HG02678 (cell line): ENCODE measurements at regions not wholly inside any gene's neighbourhood (a gene's known extent, or its start where the extent isn't known, plus 50 kb on each side); places are given as distances from the start of the nearest gene placed in this dataset.

ENCODE experiments used
- ATAC-seq: cut with Tn5 transposase; IDR thresholded peaks from one replicate; pipeline ENCODE4 v1.9.1; 2021; ENCODE audit warnings: mild to moderate bottlenecking, moderate library complexity; ENCODE audit not compliant: unreplicated experiment

DNA sequence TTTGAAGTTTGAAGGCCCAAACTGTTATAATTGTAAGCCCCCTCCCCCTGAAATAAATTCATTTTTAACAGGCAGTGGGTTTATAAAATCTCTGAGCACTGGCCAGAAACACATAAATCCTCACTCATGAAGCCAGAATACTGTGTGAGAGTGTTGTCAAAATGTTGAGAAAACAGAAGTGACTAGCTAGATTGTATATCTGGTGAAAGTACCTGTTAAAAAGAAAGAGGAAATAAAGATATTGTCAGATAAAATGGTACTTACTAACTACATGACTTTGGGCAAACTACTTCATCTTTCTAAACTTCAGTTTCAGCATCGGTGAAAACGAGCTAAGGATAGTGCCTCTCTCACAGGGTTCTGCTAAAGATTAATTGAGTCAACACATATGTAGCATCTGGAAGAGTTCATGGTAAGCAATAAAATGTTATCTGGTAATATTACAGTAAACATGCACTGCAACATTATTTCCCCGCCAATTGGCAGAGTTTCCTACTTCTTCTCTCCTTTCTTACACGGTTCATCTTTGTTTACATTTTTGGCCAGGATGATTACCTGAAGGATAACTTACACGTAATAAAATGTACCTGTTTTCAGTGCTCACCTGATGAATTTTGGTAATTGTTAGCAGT lies 202.5 kb upstream of the CHRM2 start:
- ATAC-seq, result no peak

DNA sequence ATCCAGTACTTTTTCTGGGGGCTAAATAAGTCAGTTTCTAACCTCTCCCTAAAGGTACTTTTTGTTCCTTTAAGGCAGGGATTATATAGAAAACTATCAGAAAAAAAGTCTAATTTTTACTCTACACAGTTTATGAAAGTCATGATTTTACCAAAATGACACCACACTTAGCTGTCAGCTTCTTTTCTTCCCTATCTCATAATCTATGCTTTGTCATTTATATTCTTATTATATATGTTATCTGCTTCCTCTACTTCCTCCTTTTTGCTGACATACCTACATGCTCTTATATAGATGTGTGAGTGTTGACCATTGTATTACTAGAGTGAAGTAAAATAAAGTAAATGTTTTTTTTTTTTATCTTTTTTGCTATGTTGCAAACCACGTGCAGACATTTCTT lies 203.9 kb upstream of the CHRM2 start:
- no peak for ATAC-seq

DNA sequence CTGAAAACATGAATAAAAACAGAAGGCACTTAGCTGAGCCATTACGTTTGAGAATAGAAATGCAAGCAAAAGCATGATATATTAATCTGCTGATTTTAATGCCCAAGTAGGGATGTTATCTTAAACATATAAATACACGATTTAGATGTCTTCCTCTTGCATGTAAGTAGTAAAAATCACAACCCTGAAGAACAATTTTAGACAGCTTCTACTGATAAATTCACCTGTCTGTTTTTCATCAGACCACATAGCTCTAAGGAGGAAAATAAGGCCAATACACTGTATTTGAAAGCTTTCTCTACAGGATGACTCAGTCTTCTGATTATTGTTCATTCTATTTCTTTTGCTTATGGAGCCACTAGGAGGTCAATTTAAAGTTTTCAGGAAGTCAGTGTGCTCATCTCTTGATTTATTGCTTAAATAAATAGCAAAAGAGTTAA lies 210.9 kb upstream of the CHRM2 start:
- no peak for ATAC-seq

DNA sequence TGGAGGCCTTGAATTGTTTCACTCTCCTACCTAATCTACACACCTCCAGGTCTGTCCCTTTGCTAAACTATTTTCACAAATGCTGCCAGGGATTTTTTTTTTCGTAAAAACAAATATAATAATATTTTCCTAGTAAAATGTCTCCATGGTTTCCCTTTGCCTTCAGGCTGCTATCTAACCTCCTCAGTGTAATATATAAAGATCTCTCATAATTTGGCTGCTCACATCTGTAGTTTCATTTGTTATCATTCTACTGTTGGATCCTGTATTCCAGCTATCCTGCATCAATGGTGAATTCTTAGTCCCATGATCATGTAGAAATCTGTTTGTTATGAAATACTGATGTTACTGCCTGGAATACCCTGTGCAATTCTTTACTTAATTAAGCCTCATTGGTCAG lies 211.9 kb upstream of the CHRM2 start:
- no peak for ATAC-seq

DNA sequence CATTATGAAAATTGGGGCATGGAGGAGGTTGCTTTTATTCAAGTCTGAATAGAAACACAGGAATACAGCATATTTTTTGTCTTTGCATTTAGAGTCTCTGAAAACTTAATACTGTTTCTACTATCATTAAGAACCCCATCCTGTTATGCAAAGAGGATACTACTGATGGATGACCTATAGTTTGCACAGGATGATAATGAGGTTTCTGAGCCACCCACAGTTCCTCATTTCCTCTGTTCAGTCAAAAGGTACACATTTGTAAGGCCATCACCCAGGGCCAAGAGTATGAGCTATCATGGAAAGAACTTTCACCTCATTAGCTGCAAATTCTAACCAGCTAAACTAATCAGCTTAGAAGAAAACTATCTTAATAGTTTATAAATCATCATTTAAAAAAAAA lies 213.0 kb upstream of the CHRM2 start:
- ATAC-seq, result no peak

DNA sequence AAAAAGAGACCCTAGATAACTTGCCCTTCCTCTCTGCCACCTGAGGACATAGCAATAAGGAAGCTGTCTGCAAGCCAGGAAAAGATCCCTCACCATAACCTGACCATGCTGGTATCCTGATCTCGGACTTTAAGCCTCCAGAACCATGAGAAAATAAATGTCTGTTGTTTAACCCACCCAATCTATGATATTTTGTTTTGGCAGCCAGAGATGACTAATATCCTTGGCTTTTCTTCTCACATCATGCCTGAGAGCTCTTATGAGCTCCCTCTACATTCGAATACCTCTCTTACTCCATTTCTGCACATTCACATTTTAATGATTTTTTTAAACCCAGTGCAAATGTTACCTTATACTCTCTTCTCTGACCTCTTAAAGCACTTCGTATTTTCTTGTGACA lies 214.0 kb upstream of the CHRM2 start:
- ATAC-seq, result no peak

DNA sequence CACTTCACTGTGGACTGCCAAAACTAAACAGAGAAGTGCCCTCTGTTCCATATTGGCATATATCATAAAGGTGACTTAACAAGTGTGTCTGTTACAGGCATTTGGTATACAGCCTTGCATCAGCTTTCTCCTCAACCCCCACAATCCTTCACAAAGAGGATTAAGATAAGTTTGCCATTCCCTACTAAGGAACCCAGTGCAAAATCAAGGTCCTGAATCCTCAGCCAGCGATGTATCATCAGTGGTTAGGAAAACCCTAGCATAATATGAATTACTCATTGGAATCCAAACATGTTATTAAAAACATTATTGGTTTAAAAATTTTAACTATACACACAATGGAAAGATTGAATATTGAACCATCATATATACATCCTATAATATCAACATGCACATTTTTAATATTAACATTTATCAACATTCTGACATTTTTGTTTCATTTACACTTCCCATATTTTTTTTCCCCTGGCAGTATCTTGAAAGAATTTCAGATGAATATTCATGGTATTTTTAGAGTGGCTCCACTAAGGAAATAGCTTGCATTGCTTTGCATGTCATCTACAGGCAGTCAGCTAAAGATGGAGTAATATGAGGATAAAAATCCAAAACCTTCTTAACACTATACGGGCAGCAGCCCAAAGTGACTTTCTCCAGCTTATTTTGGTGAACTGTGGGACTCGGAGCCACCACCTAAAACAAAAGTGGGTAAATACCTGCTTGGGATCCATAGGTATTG lies 215.6 kb upstream of the CHRM2 start:
- no peak for ATAC-seq

DNA sequence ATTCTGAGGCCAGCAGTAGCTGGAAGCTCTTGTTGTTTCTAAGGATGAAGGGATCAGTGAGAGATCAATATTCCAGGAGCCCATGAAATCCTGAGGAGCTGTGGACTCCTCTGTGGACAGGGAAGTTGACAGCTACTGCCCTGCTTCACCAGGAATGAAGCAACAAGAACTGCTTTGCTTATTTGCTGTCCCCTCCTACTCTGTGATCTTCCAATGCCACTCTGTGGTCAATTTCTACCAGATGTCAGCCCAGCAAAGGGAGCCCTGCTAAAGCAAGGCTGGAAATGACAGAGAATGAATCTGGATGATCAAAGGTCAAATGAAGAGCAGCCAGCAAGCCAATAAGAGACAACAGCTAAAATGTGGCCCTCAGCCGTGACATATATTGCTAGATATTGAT lies 227.5 kb upstream of the CHRM2 start:
- ATAC-seq, result no peak

DNA sequence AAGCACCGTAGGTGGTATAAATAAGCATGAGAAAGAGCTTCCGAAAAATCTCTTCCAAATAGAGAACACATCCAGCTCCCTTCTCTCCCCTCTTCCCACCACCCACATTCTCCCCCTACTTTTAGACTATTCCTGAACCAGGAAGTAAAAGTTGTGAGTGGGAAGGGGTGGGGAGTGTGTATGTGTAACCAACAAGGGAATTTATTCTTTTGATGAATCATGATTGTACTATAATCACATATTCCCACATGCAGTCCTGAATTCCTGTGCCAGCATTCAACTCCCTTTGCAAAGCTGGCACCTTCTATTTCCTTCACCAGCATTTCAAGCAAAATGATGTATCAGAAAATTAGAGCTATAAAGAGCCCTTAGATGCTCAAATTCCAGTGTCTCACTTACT lies 230.6 kb upstream of the CHRM2 start:
- ATAC-seq, result no peak

DNA sequence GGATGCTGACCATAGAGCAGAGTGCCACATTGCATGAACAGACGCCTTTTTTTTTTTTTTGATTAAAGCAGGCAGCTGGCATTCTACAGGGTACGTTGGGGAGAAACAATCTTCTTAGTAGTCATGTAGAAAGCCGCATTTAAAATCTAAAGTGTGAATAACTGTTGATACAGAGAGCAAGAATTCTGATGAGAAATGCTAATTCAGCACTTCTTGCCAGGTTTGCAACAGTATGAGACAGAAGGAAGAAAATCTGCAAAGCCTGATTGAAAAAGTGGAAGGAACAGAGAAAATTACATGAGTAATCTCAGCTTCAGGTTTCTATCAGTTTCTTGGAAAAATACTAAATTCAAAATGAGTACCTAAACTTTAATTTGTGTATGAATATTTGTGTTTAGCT lies 232.7 kb upstream of the CHRM2 start:
- ATAC-seq, result no peak

DNA sequence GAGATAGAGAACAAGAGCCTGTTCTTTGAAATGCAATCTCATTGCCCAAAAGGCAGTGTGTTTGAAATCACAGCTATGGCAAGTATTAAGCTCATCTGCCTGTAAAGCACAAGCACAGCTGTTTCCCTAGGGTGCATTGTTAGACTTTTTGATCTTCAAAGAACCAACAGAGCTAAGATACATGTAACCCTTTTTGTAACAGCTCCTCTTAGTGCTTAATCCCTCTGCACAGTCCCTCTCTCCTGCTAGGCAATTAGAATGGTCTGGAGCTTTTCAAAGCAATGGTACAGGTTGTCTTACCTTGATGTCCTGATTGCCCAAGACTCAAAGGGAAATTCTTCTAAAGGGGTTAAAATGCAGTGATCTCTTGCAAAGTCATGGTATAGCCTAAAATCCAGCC lies 249.6 kb upstream of the CHRM2 start:
- no peak for ATAC-seq

DNA sequence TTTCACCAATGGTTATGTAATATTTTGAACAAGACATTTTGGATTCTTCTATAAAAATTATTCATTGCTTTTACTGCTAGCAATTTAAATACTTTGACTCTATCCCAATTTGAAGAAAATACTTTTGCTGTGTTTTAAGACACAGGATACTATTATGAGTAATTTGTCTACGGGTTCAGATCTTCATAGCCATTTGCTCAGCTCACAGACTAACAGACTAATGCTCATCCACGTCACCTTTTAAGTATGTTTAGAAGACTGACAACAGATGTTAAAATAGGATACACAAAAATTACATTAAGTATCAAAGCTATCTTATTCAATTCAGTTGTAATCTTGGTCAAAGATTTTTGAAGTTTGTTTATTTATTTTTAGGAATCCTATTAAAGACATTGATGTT lies 251.3 kb upstream of the CHRM2 start:
- ATAC-seq, result no peak

DNA sequence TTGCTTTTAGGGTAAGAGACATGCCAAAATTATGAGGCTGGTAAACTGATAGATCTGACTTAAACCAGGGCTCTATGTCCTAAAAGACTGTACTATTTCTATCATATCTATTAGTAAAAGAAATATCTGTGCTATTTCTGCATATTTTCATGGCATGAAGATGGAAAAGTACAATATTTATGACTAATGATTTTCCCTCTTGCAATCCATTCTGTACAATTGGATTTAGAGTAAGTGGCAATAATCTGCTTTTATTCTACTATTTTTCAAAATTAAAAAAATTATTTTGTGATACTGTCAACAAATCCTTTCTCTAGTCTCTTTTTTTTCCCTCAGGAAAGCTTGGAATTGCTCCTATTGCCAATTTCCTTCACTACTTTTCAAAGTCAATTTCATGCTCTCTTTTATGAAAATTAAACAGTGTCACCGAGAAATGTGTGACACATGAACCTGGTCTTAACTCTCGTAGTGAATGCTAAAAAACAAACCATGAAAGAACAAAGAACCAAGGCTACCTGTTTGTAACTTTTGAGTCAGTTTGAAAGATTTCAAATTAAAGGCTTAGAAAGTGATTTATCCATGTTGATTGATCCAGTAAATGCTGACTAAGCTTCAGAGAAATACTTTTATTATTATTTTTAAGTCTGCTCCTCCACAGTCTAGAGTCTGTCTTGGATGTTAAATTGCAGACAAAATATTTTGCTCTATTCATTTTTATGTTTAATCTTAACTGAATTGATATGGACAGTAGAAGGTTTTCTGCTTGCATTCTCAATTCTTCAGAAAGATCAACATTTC lies 262.7 kb upstream of the CHRM2 start:
- no peak for ATAC-seq

DNA sequence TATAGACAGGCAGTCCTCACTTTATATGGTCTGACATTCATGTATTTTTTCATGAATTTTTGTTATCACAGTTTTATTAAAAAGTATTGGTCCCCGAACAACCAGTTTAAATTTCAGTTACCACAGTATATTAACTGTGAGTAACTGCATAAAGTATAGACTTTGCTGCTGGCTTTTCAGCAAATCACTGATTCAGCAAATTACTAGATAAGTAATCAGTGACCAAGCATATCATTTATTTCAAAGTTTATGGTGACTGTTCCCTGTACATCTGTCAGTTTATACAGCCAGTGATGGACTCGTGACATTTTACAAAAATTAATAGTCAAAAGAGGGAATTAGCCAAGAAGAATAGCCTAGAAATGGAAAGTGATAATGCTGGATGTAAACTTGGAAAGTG lies 266.7 kb upstream of the CHRM2 start:
- no peak for ATAC-seq

DNA sequence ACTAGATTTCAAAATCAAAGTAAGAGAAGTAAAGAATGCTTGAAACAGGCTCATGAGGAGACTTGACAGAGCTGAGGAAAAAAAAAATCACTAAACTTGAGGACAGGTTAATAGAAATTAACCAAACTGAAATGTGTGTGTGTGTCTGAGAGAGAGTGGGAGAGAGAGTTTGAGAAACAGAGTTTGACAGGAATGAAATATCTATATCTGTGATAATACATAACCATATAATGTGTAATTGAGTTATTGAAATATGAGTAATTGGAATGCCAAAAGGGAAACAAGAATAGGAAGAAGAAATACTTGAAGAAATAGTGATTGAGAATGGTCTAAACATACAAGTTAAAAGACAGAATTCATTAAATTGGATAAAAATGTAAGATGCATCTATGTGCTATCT lies 268.0 kb upstream of the CHRM2 start:
- no peak for ATAC-seq

DNA sequence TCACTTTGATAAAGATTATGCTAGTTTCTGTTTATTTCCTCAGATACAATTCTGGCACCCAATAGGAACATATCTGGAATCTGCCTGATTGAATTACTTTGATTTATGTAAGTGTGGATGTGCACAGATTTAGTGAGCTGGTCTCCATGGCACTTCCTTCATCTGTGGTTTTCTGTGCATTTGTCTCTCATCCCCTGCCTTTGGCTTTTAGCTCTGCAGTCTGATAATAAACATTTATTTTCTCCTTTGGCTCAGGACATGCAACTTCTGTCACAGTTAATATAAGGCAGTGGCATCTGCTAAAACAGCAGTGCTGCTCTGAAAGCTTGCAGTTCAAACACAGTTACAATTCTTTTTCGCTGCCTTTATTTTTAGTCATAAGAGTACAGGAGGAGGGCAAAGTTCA lies 273.7 kb upstream of the CHRM2 start:
- no peak for ATAC-seq

DNA sequence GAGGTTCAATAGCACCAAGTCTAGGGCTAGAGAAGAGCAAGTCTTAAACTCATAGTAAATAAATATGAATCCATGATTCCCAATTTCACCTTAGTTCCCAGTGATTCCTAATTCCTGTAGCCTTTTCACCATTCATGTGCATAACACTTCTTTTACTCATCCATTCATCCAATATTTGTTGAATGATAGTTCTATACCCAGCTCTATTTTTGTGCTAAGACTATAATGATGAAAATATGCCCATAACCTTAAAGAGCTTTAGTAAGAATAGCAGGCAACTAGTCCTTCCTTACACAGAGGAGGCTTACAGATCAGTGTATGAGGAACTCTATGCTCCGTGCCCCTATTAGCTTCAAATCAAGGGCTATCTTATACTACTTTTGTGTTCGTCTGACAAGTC lies 280.2 kb upstream of the CHRM2 start:
- no peak for ATAC-seq

DNA sequence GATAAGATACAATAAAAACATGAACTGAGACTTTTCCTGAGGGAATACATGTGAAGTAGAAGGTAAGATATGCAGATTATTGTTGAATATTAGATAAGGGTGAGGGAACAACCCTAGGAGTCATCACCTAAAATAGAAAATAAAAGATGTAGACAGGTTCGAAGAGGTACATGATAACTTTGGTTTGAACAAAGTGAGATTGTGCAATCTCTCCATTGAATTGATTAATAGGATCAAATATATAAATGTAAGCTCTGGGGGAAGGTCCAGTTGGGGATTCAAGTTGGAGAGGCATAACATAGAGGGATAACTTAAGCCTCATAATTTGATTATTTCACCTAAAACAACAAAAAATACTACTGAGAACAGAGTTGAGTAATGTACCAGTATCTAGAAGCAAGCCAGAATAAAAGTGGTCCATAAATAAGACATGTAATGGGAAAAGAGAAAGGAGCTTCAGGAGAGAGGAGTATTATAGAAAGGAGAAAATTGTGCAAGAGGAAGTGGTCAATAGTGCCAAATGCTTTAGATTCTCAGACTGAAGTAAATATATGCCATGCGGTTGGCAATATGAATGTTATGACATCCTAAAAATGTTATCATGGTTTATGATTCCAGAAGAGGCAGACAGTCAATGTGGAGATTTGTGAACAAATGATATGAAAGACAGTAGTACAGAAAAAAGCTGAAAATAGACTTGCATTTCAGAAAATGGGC lies 282.3 kb upstream of the CHRM2 start:
- ATAC-seq, result no peak

DNA sequence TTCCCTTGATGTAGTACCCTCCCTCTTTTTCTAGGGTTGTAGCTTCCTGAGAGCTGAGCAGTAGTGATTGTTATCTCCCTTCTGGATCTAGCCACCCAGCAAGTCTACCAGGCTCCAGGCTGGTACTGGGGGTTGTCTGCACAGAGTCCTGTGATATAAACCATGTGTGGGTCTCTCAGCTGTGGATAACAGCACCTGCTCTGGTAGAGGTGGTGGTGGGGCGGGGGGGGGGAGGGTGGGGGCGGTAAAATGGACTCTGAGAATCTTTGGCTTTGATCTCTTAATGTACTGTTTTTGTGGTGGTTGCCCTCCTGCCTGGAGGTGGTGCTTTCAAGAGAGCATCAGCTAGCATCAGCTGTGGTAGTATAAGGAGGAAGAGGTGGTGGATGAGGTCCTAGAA lies 302.0 kb upstream of the CHRM2 start:
- no peak for ATAC-seq

DNA sequence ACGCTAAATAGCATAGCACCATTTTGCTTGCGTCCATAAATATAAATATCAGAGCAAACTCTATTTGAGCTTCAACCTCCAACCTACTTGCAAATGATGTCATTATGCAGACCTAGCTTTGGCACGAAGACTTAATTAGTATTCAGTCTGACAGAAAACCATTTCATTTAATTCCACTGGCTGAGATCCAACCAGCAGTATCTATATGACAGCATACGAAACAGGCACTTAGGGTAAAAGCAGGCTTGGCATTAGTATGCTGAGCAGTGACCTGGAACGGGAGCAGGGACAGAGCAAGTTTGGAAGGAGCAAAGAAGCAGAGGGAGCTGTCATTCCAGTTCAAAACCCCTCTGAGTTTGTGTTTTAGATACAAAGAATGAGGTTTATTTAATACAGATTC lies 312.5 kb upstream of the CHRM2 start:
- no peak for ATAC-seq

DNA sequence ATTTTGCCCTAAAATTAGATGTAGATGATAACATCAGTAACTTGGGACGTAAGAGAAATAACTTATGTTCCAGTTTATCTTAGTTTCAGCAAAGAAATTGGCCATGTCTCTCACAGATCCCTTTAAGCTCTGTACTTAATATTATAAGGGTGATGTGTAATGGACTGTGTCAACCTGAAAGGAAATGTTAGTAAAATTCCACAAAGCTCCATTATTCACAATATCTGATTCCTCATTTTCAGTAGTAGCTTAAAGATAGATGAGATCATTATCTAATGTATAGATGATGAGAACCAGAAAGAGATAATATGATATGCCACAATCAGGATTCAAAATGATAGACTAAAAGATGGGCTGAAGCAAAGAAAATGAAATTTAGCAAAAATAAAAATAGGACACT lies 316.8 kb upstream of the CHRM2 start:
- no peak for ATAC-seq
